Body of pancreas (tissue), 4 donors: ENCODE measurements at regions not wholly inside any gene's neighbourhood (a gene's known extent, or its start where the extent isn't known, plus 50 kb on each side); places are given as distances from the start of the nearest gene placed in this dataset.

Experiments
- POLR2A ChIP-seq, 3 donors: fragments of 450-650 bp; IDR thresholded peaks; one replicate each; pipeline ENCODE4 v1.6.1; 2016; ENCODE audit warnings: antibody characterized with exemption in 3 of 3, mild to moderate bottlenecking in 2 of 3
- TF ChIP-seq, protein P1 (sequence below), 7 experiments: fragments of 450-650 bp in 4 of 7; fragments of 200-600 bp in 3 of 7; sonication (generic) in 3 of 7; IDR thresholded peaks; one replicate each; pipeline ENCODE4 v1.5.1; 2016 to 2019; ENCODE audit warnings: antibody characterized with exemption in 7 of 7

DNA sequence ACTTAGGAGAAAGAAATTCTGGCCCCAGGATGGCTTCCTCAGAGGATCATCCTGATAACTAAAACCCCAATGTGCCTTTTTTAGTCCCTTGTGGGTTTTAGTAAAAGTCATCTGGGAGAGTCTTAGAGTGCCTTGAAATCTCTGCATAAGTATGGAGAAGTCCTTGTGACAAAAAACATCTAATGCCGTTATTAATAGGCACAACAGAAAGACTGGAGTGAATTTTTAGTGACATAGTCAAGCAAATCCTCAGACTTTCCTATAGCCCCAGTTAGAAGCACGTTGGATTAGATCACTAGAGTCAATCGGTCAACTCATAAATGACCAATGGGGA, 108.2 kb upstream of the MPDZ start:
- TF ChIP-seq, protein P1, sequence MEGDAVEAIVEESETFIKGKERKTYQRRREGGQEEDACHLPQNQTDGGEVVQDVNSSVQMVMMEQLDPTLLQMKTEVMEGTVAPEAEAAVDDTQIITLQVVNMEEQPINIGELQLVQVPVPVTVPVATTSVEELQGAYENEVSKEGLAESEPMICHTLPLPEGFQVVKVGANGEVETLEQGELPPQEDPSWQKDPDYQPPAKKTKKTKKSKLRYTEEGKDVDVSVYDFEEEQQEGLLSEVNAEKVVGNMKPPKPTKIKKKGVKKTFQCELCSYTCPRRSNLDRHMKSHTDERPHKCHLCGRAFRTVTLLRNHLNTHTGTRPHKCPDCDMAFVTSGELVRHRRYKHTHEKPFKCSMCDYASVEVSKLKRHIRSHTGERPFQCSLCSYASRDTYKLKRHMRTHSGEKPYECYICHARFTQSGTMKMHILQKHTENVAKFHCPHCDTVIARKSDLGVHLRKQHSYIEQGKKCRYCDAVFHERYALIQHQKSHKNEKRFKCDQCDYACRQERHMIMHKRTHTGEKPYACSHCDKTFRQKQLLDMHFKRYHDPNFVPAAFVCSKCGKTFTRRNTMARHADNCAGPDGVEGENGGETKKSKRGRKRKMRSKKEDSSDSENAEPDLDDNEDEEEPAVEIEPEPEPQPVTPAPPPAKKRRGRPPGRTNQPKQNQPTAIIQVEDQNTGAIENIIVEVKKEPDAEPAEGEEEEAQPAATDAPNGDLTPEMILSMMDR (IDR thresholded peaks at IDR 0.05), result no peak
- TF ChIP-seq POLR2A (IDR thresholded peaks at IDR 0.05), result no peak
